WTC11 (cell line): ENCODE measurements at regions not wholly inside any gene's neighbourhood (a gene's known extent, or its start where the extent isn't known, plus 50 kb on each side); places are given as distances from the start of the nearest gene placed in this dataset.
A peak's percentile ranks its signal among the peaks of the same experiment; 100 is the strongest.

ENCODE experiments used
- ATAC-seq: fragments of 200-7000 bp; cut with Tn5 transposase; 2 replicates; pipeline ENCODE4 v1.10.0; 2021; ENCODE audit warnings: mild to moderate bottlenecking, moderate library complexity
- CTCF ChIA-PET: fragments of 300-600 bp; sonication (Branson Sonifier 250); formaldehyde crosslinking; loops from one replicate; lab custom pipeline; 2021; ENCODE audit warnings: antibody characterized with exemption; lab: Charles Lee
- POLR2A ChIA-PET: fragments of 350-600 bp; sonication (Branson Sonifier 250); formaldehyde crosslinking; loops from one replicate; lab custom pipeline; 2021; ENCODE audit warnings: antibody characterized with exemption; lab: Charles Lee
- DNase-seq: peaks from one replicate; pipeline ENCODE4 v3.0.0; 2021; ENCODE audit warnings: low spot score
- H3K27ac Mint-ChIP-seq: 2 replicates; pipeline ENCODE4 v1.8.0; 2021; ENCODE audit warnings: mixed read lengths
- H3K27me3 Mint-ChIP-seq: 2 replicates; pipeline ENCODE4 v1.8.0; 2021; ENCODE audit warnings: low read depth, mild to moderate bottlenecking, moderate library complexity, mixed read lengths
- H3K36me3 Mint-ChIP-seq: 2 replicates; pipeline ENCODE4 v1.8.0; 2021; ENCODE audit warnings: mixed read lengths
- H3K4me1 Mint-ChIP-seq: 2 replicates; pipeline ENCODE4 v1.8.0; 2022; ENCODE audit warnings: mixed read lengths
- H3K4me3 Mint-ChIP-seq: 2 replicates; pipeline ENCODE4 v1.8.0; 2021; ENCODE audit warnings: mild to moderate bottlenecking, moderate library complexity, mixed read lengths
- H3K9me3 Mint-ChIP-seq: 2 replicates; pipeline ENCODE4 v1.8.0; 2021; ENCODE audit warnings: mixed read lengths
- ELF4 ChIP-seq: sonication (generic); formaldehyde crosslinking; IDR thresholded peaks from 2 replicates; pipeline ENCODE4 v1.8.1; 2022; ENCODE audit warnings: low read depth, mild to moderate bottlenecking, moderate library complexity, missing genetic modification reagents
- ESRRA ChIP-seq: sonication (generic); formaldehyde crosslinking; IDR thresholded peaks from 2 replicates; pipeline ENCODE4 v1.8.1; 2022; ENCODE audit warnings: mild to moderate bottlenecking, missing genetic modification reagents, borderline replicate concordance
- FOXP1 ChIP-seq: sonication (generic); formaldehyde crosslinking; IDR thresholded peaks from 2 replicates; pipeline ENCODE4 v1.8.0; 2022; ENCODE audit warnings: missing genetic modification reagents, mild to moderate bottlenecking, moderate library complexity, borderline replicate concordance
- GRHL2 ChIP-seq: fragments of 250-450 bp; sonication (Bioruptor Pico); IDR thresholded peaks from 2 replicates; pipeline ENCODE4 v1.8.0; 2022; ENCODE audit warnings: mild to moderate bottlenecking, moderate library complexity; ENCODE audit not compliant: insufficient replicate concordance, severe bottlenecking
- HMGA2 ChIP-seq: fragments of 250-450 bp; sonication (Bioruptor Pico); IDR thresholded peaks from 2 replicates; pipeline ENCODE4 v1.4.0; 2021; ENCODE audit warnings: mild to moderate bottlenecking, moderate library complexity
- JAZF1 ChIP-seq: fragments of 250-450 bp; sonication (Bioruptor Pico); IDR thresholded peaks from 2 replicates; pipeline ENCODE4 v1.9.0; 2021; ENCODE audit warnings: moderate library complexity, mild to moderate bottlenecking, inconsistent platforms
- JUN ChIP-seq: sonication (generic); formaldehyde crosslinking; IDR thresholded peaks from 2 replicates; pipeline ENCODE4 v1.8.0; 2023; ENCODE audit warnings: mild to moderate bottlenecking, missing genetic modification reagents
- KAT7 ChIP-seq: sonication (generic); formaldehyde crosslinking; IDR thresholded peaks from 2 replicates; pipeline ENCODE4 v1.8.1; 2023; ENCODE audit warnings: missing genetic modification reagents, mild to moderate bottlenecking, borderline replicate concordance
- MXD4 ChIP-seq: fragments of 250-450 bp; sonication (Bioruptor Pico); IDR thresholded peaks from 2 replicates; pipeline ENCODE4 v1.8.0; 2021; ENCODE audit warnings: mild to moderate bottlenecking, moderate library complexity, borderline replicate concordance
- NFYB ChIP-seq: sonication (generic); formaldehyde crosslinking; conservative IDR thresholded peaks from 2 replicates; pipeline ENCODE4 v1.8.0; 2022; ENCODE audit warnings: low read depth, missing genetic modification reagents
- PRRX2 ChIP-seq: fragments of 250-450 bp; sonication (Bioruptor Pico); IDR thresholded peaks from 2 replicates; pipeline ENCODE4 v1.8.0; 2021; ENCODE audit warnings: mild to moderate bottlenecking
- RORB ChIP-seq: fragments of 250-450 bp; sonication (Bioruptor Pico); IDR thresholded peaks from 2 replicates; pipeline ENCODE4 v1.9.0; 2021; ENCODE audit warnings: mild to moderate bottlenecking
- SMAD3 ChIP-seq: sonication (generic); formaldehyde crosslinking; IDR thresholded peaks from 2 replicates; pipeline ENCODE4 v1.8.0; 2022; ENCODE audit warnings: missing genetic modification reagents, mild to moderate bottlenecking, borderline replicate concordance
- SMAD4 ChIP-seq: sonication (generic); formaldehyde crosslinking; IDR thresholded peaks from 2 replicates; pipeline ENCODE4 v1.8.0; 2022; ENCODE audit warnings: mild to moderate bottlenecking, missing genetic modification reagents
- SP1 ChIP-seq: sonication (generic); formaldehyde crosslinking; conservative IDR thresholded peaks from 2 replicates; pipeline ENCODE4 v1.8.1; 2022; ENCODE audit warnings: missing genetic modification reagents
- ZNF121 ChIP-seq: sonication (generic); formaldehyde crosslinking; IDR thresholded peaks from 2 replicates; pipeline ENCODE4 v1.8.0; 2023; ENCODE audit warnings: missing genetic modification reagents
- ZNF138 ChIP-seq: sonication (generic); formaldehyde crosslinking; conservative IDR thresholded peaks from 2 replicates; pipeline ENCODE4 v1.8.1; 2022; ENCODE audit warnings: mild to moderate bottlenecking, moderate library complexity, missing genetic modification reagents
- ZNF263 ChIP-seq: sonication (generic); formaldehyde crosslinking; IDR thresholded peaks from 2 replicates; pipeline ENCODE4 v1.8.1; 2022; ENCODE audit warnings: low read depth, mild to moderate bottlenecking, moderate library complexity, missing genetic modification reagents
- ZNF416 ChIP-seq: fragments of 250-450 bp; sonication (Bioruptor Pico); IDR thresholded peaks from 2 replicates; pipeline ENCODE4 v1.9.0; 2021; ENCODE audit warnings: mild to moderate bottlenecking, inconsistent platforms
- TF ChIP-seq, protein P1 (sequence below): sonication (generic); formaldehyde crosslinking; IDR thresholded peaks from 2 replicates; pipeline ENCODE4 v1.8.1; 2023; ENCODE audit warnings: mild to moderate bottlenecking, missing genetic modification reagents, borderline replicate concordance
- TF ChIP-seq, protein P2 (sequence below): fragments of 200-600 bp; IDR thresholded peaks from 2 replicates; pipeline ENCODE4 v1.8.0; 2022; ENCODE audit warnings: antibody characterized with exemption
- TF ChIP-seq, protein P3 (sequence below): sonication (generic); formaldehyde crosslinking; IDR thresholded peaks from 2 replicates; pipeline ENCODE4 v1.8.0; 2022; ENCODE audit warnings: missing genetic modification reagents

GRCh38 chr10:110436554-110437350 is 61.0 kb upstream of the DUSP5 start:
- ATAC-seq (no peak), DNase-seq (peak; percentile 6)
- Mint-ChIP-seq H3K4me1 (peaks cover 13% of the 10 kb centered on the region), H3K9me3 (peaks cover 9% of the 10 kb centered on the region), H3K27me3 (no peaks in the 10 kb centered on the region; the same call in 1 of the 2 replicates), H3K27ac (no peak overlapping the region), H3K36me3 (no peaks in the 10 kb centered on the region)
- POLR2A ChIA-PET, result no interaction called here
- no peak for TF ChIP-seq ESRRA
- TF ChIP-seq ZNF121 (CRISPR knock-in tag), result peak; percentile 29; the same call in 1 of the 2 replicates
- TF ChIP-seq, all 79 proteins: peak for 1
- no peak overlapping the region for H3K4me3 Mint-ChIP-seq
- CTCF ChIA-PET, result interaction anchor here (2.0 kb wide), 1 partner anchor 82 kb away, joined by 11 read pairs; no protein-coding TSS in a partner anchor

GRCh38 chr10:110437351-110437605 is 60.4 kb upstream of the DUSP5 start:
- no peak overlapping the region for H3K27ac Mint-ChIP-seq
- H3K36me3 Mint-ChIP-seq, result no peaks in the 10 kb centered on the region
- DNase-seq, result no peak
- ChIA-PET POLR2A (no interaction called here), CTCF (interaction anchor here (2.0 kb wide), 1 partner anchor 82 kb away, joined by 11 read pairs; no protein-coding TSS in a partner anchor)
- H3K9me3 Mint-ChIP-seq, result peaks cover 9% of the 10 kb centered on the region
- no peak overlapping the region for H3K4me3 Mint-ChIP-seq
- no peak for TF ChIP-seq JUN
- no peak for TF ChIP-seq RORB (CRISPR knock-in tag)
- no peak for TF ChIP-seq SMAD3 (CRISPR knock-in tag)
- no peak for TF ChIP-seq SP1 (CRISPR knock-in tag)
- TF ChIP-seq SMAD4 (CRISPR knock-in tag), result no peak
- no peak for TF ChIP-seq ZNF263
- TF ChIP-seq, protein P1, sequence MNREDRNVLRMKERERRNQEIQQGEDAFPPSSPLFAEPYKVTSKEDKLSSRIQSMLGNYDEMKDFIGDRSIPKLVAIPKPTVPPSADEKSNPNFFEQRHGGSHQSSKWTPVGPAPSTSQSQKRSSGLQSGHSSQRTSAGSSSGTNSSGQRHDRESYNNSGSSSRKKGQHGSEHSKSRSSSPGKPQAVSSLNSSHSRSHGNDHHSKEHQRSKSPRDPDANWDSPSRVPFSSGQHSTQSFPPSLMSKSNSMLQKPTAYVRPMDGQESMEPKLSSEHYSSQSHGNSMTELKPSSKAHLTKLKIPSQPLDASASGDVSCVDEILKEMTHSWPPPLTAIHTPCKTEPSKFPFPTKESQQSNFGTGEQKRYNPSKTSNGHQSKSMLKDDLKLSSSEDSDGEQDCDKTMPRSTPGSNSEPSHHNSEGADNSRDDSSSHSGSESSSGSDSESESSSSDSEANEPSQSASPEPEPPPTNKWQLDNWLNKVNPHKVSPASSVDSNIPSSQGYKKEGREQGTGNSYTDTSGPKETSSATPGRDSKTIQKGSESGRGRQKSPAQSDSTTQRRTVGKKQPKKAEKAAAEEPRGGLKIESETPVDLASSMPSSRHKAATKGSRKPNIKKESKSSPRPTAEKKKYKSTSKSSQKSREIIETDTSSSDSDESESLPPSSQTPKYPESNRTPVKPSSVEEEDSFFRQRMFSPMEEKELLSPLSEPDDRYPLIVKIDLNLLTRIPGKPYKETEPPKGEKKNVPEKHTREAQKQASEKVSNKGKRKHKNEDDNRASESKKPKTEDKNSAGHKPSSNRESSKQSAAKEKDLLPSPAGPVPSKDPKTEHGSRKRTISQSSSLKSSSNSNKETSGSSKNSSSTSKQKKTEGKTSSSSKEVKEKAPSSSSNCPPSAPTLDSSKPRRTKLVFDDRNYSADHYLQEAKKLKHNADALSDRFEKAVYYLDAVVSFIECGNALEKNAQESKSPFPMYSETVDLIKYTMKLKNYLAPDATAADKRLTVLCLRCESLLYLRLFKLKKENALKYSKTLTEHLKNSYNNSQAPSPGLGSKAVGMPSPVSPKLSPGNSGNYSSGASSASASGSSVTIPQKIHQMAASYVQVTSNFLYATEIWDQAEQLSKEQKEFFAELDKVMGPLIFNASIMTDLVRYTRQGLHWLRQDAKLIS (CRISPR knock-in tag), result no peak
- TF ChIP-seq ZNF416 (CRISPR knock-in tag), result no peak
- no peak for TF ChIP-seq GRHL2 (CRISPR knock-in tag)
- TF ChIP-seq JAZF1 (CRISPR knock-in tag), result no peak
- no peak for TF ChIP-seq PRRX2
- TF ChIP-seq, protein P2, sequence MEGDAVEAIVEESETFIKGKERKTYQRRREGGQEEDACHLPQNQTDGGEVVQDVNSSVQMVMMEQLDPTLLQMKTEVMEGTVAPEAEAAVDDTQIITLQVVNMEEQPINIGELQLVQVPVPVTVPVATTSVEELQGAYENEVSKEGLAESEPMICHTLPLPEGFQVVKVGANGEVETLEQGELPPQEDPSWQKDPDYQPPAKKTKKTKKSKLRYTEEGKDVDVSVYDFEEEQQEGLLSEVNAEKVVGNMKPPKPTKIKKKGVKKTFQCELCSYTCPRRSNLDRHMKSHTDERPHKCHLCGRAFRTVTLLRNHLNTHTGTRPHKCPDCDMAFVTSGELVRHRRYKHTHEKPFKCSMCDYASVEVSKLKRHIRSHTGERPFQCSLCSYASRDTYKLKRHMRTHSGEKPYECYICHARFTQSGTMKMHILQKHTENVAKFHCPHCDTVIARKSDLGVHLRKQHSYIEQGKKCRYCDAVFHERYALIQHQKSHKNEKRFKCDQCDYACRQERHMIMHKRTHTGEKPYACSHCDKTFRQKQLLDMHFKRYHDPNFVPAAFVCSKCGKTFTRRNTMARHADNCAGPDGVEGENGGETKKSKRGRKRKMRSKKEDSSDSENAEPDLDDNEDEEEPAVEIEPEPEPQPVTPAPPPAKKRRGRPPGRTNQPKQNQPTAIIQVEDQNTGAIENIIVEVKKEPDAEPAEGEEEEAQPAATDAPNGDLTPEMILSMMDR, result no peak
- no peak for TF ChIP-seq HMGA2
- TF ChIP-seq, protein P3, sequence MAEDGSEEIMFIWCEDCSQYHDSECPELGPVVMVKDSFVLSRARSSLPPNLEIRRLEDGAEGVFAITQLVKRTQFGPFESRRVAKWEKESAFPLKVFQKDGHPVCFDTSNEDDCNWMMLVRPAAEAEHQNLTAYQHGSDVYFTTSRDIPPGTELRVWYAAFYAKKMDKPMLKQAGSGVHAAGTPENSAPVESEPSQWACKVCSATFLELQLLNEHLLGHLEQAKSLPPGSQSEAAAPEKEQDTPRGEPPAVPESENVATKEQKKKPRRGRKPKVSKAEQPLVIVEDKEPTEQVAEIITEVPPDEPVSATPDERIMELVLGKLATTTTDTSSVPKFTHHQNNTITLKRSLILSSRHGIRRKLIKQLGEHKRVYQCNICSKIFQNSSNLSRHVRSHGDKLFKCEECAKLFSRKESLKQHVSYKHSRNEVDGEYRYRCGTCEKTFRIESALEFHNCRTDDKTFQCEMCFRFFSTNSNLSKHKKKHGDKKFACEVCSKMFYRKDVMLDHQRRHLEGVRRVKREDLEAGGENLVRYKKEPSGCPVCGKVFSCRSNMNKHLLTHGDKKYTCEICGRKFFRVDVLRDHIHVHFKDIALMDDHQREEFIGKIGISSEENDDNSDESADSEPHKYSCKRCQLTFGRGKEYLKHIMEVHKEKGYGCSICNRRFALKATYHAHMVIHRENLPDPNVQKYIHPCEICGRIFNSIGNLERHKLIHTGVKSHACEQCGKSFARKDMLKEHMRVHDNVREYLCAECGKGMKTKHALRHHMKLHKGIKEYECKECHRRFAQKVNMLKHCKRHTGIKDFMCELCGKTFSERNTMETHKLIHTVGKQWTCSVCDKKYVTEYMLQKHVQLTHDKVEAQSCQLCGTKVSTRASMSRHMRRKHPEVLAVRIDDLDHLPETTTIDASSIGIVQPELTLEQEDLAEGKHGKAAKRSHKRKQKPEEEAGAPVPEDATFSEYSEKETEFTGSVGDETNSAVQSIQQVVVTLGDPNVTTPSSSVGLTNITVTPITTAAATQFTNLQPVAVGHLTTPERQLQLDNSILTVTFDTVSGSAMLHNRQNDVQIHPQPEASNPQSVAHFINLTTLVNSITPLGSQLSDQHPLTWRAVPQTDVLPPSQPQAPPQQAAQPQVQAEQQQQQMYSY (CRISPR knock-in tag), result no peak
- no peak for TF ChIP-seq KAT7 (CRISPR knock-in tag)
- no peak for TF ChIP-seq FOXP1 (CRISPR knock-in tag)
- no peak for TF ChIP-seq ELF4
- TF ChIP-seq ZNF138 (CRISPR knock-in tag), result no peak
- no peak for TF ChIP-seq MXD4 (CRISPR knock-in tag)
- no peak for TF ChIP-seq NFYB (CRISPR knock-in tag)
- no peak for ATAC-seq
- H3K4me1 Mint-ChIP-seq, result peaks cover 14% of the 10 kb centered on the region
- no peaks in the 10 kb centered on the region; the same call in 1 of the 2 replicates for H3K27me3 Mint-ChIP-seq
